HEK293 (cell line): ENCODE measurements at regions not wholly inside any gene's neighbourhood (a gene's known extent, or its start where the extent isn't known, plus 50 kb on each side); places are given as distances from the start of the nearest gene placed in this dataset.

Experiments used
- GFI1B ChIP-seq: fragments of 450-650 bp; formaldehyde crosslinking; IDR thresholded peaks from 2 replicates; pipeline ENCODE4 v1.5.1; 2016; ENCODE audit warnings: missing biosample characterization, missing genetic modification characterization
- HOXA7 ChIP-seq: sonication (generic); formaldehyde crosslinking; IDR thresholded peaks from 2 replicates; pipeline ENCODE4 v1.8.1; 2022; ENCODE audit warnings: missing genetic modification reagents, borderline replicate concordance
- KLF16 ChIP-seq: fragments of 450-650 bp; formaldehyde crosslinking; IDR thresholded peaks from 2 replicates; pipeline ENCODE4 v1.5.1; 2017; ENCODE audit warnings: missing biosample characterization, missing genetic modification characterization
- REPIN1 ChIP-seq: fragments of 450-650 bp; formaldehyde crosslinking; IDR thresholded peaks from 2 replicates; pipeline ENCODE4 v1.5.1; 2017; ENCODE audit warnings: missing biosample characterization, missing genetic modification characterization, low read depth
- YY1 ChIP-seq: fragments of 450-650 bp; formaldehyde crosslinking; IDR thresholded peaks from 2 replicates; pipeline ENCODE4 v1.5.1; 2018; ENCODE audit warnings: missing biosample characterization, missing genetic modification characterization
- ZNF510 ChIP-seq: fragments of 450-650 bp; formaldehyde crosslinking; IDR thresholded peaks from 2 replicates; pipeline ENCODE4 v1.5.1; 2018; ENCODE audit warnings: mild to moderate bottlenecking, missing genetic modification characterization, missing biosample characterization; ENCODE audit not compliant: insufficient replicate concordance
- ZNF596 ChIP-seq: fragments of 450-650 bp; IDR thresholded peaks from 2 replicates; pipeline ENCODE4 v1.5.0; 2018; ENCODE audit warnings: missing biosample characterization, mild to moderate bottlenecking, missing genetic modification characterization, moderate library complexity
- ZNF629 ChIP-seq: fragments of 450-650 bp; formaldehyde crosslinking; IDR thresholded peaks from 2 replicates; pipeline ENCODE4 v1.5.1; 2017; ENCODE audit warnings: missing biosample characterization, missing genetic modification characterization
- ZNF747 ChIP-seq: fragments of 450-650 bp; formaldehyde crosslinking; IDR thresholded peaks from 2 replicates; pipeline ENCODE4 v1.5.1; 2016; ENCODE audit warnings: missing biosample characterization, missing genetic modification characterization
- ZNF776 ChIP-seq: fragments of 450-650 bp; formaldehyde crosslinking; IDR thresholded peaks from 2 replicates; pipeline ENCODE4 v1.5.0; 2017; ENCODE audit warnings: missing biosample characterization, missing genetic modification characterization, borderline replicate concordance
- TF ChIP-seq, protein P1 (sequence below): fragments of 450-650 bp; formaldehyde crosslinking; IDR thresholded peaks from 2 replicates; pipeline ENCODE4 v1.5.1; 2016; ENCODE audit warnings: missing biosample characterization, missing genetic modification characterization
- TF ChIP-seq, protein P2 (sequence below): fragments of 450-650 bp; formaldehyde crosslinking; IDR thresholded peaks from 2 replicates; pipeline ENCODE4 v1.5.1; 2016; ENCODE audit warnings: missing biosample characterization, missing genetic modification characterization
- TF ChIP-seq, protein P3 (sequence below): fragments of 450-650 bp; formaldehyde crosslinking; conservative IDR thresholded peaks from 2 replicates; pipeline ENCODE4 v1.5.1; 2016; ENCODE audit warnings: low read depth, missing biosample characterization, missing genetic modification characterization
- TF ChIP-seq, protein P4 (sequence below): fragments of 450-650 bp; IDR thresholded peaks from 2 replicates; pipeline ENCODE4 v1.5.1; 2018; ENCODE audit warnings: missing biosample characterization, missing genetic modification characterization

DNA sequence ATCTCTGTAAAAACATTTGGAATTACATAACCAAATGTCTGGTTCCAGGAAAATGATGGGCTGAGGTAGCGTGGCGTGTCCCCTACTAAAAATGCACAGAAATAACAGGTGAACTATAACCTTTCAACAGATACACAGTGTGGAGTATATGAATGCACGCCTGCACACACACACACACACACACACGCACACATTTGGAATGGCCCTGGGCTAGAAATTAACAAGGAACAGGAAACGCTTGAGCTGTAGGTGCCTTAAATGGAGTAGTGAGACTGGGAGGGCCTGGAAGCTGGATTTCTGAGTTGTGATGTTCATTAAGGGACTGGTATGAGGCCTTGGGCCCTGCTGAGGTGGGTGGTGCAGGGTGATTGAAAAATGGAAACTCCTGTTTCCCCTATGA is 246.5 kb upstream of the C1orf174 start:
- TF ChIP-seq, protein P1, sequence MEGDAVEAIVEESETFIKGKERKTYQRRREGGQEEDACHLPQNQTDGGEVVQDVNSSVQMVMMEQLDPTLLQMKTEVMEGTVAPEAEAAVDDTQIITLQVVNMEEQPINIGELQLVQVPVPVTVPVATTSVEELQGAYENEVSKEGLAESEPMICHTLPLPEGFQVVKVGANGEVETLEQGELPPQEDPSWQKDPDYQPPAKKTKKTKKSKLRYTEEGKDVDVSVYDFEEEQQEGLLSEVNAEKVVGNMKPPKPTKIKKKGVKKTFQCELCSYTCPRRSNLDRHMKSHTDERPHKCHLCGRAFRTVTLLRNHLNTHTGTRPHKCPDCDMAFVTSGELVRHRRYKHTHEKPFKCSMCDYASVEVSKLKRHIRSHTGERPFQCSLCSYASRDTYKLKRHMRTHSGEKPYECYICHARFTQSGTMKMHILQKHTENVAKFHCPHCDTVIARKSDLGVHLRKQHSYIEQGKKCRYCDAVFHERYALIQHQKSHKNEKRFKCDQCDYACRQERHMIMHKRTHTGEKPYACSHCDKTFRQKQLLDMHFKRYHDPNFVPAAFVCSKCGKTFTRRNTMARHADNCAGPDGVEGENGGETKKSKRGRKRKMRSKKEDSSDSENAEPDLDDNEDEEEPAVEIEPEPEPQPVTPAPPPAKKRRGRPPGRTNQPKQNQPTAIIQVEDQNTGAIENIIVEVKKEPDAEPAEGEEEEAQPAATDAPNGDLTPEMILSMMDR: no peak
- no peak for TF ChIP-seq ZNF629
- no peak for TF ChIP-seq YY1
- no peak for TF ChIP-seq ZNF776 (tag by site-specific recombination)
- TF ChIP-seq KLF16 (tag by site-specific recombination): no peak
- no peak for TF ChIP-seq GFI1B (tag by site-specific recombination)
- TF ChIP-seq HOXA7 (CRISPR knock-in tag): no peak
- no peak for TF ChIP-seq REPIN1 (tag by site-specific recombination)
- TF ChIP-seq, protein P2, sequence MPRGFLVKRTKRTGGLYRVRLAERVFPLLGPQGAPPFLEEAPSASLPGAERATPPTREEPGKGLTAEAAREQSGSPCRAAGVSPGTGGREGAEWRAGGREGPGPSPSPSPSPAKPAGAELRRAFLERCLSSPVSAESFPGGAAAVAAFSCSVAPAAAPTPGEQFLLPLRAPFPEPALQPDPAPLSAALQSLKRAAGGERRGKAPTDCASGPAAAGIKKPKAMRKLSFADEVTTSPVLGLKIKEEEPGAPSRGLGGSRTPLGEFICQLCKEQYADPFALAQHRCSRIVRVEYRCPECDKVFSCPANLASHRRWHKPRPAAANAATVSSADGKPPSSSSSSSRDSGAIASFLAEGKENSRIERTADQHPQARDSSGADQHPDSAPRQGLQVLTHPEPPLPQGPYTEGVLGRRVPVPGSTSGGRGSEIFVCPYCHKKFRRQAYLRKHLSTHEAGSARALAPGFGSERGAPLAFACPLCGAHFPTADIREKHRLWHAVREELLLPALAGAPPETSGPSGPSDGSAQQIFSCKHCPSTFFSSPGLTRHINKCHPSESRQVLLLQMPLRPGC: no peak
- no peak for TF ChIP-seq ZNF596 (tag by site-specific recombination)
- TF ChIP-seq ZNF510 (tag by site-specific recombination): no peak
- TF ChIP-seq, protein P3, sequence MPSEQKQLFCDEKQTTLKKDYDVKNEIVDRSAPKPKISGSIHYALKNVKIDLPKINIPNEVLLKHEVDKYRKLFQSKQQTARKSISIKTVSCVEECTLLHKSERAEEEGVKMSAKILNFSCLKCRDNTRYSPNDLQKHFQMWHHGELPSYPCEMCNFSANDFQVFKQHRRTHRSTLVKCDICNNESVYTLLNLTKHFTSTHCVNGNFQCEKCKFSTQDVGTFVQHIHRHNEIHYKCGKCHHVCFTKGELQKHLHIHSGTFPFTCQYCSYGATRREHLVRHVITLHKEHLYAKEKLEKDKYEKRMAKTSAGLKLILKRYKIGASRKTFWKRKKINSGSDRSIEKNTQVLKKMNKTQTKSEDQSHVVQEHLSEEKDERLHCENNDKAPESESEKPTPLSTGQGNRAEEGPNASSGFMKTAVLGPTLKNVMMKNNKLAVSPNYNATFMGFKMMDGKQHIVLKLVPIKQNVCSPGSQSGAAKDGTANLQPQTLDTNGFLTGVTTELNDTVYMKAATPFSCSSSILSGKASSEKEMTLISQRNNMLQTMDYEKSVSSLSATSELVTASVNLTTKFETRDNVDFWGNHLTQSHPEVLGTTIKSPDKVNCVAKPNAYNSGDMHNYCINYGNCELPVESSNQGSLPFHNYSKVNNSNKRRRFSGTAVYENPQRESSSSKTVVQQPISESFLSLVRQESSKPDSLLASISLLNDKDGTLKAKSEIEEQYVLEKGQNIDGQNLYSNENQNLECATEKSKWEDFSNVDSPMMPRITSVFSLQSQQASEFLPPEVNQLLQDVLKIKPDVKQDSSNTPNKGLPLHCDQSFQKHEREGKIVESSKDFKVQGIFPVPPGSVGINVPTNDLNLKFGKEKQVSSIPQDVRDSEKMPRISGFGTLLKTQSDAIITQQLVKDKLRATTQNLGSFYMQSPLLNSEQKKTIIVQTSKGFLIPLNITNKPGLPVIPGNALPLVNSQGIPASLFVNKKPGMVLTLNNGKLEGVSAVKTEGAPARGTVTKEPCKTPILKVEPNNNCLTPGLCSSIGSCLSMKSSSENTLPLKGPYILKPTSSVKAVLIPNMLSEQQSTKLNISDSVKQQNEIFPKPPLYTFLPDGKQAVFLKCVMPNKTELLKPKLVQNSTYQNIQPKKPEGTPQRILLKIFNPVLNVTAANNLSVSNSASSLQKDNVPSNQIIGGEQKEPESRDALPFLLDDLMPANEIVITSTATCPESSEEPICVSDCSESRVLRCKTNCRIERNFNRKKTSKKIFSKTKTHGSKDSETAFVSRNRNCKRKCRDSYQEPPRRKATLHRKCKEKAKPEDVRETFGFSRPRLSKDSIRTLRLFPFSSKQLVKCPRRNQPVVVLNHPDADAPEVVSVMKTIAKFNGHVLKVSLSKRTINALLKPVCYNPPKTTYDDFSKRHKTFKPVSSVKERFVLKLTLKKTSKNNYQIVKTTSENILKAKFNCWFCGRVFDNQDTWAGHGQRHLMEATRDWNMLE: no peak
- TF ChIP-seq, protein P4, sequence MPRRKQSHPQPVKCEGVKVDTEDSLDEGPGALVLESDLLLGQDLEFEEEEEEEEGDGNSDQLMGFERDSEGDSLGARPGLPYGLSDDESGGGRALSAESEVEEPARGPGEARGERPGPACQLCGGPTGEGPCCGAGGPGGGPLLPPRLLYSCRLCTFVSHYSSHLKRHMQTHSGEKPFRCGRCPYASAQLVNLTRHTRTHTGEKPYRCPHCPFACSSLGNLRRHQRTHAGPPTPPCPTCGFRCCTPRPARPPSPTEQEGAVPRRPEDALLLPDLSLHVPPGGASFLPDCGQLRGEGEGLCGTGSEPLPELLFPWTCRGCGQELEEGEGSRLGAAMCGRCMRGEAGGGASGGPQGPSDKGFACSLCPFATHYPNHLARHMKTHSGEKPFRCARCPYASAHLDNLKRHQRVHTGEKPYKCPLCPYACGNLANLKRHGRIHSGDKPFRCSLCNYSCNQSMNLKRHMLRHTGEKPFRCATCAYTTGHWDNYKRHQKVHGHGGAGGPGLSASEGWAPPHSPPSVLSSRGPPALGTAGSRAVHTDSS (tag by site-specific recombination): no peak
- TF ChIP-seq ZNF747 (tag by site-specific recombination): no peak
